Gastroesophageal sphincter (tissue), 3 donors: ENCODE measurements at regions not wholly inside any gene's neighbourhood (a gene's known extent, or its start where the extent isn't known, plus 50 kb on each side); places are given as distances from the start of the nearest gene placed in this dataset.

Source experiments
- CTCF ChIP-seq, 4 experiments: fragments of 200-600 bp in 2 of 4; fragments of 450-650 bp in 2 of 4; sonication (generic) in 1 of 4; IDR thresholded peaks; one replicate each; pipeline ENCODE4 v1.5.1; 2017 to 2019; ENCODE audit warnings: antibody characterized with exemption in 4 of 4, mild to moderate bottlenecking in 2 of 4, moderate library complexity in 2 of 4
- EP300 ChIP-seq: sonication (generic); formaldehyde crosslinking; IDR thresholded peaks from one replicate; pipeline ENCODE4 v1.6.1; 2017; ENCODE audit warnings: antibody characterized with exemption, mild to moderate bottlenecking
- POLR2A ChIP-seq, 2 donors: fragments of 450-650 bp; IDR thresholded peaks; one replicate each; pipeline ENCODE4 v1.6.1; 2017; ENCODE audit warnings: antibody characterized with exemption in 2 of 2, mild to moderate bottlenecking in 2 of 2, moderate library complexity in 1 of 2
- POLR2AphosphoS5 ChIP-seq: sonication (generic); formaldehyde crosslinking; IDR thresholded peaks from one replicate; pipeline ENCODE4 v1.6.1; 2017; ENCODE audit warnings: antibody characterized with exemption

GRCh38 chr2:203808046-203808750 lies 59.4 kb upstream of the CTLA4 start:
- TF ChIP-seq CTCF (IDR thresholded peaks at IDR 0.05) (no peak), POLR2AphosphoS5 (no peak), POLR2A (IDR thresholded peaks at IDR 0.05) (no peak), EP300 (no peak)
